Thyroid gland (tissue), 4 donors: ENCODE measurements at regions not wholly inside any gene's neighbourhood (a gene's known extent, or its start where the extent isn't known, plus 50 kb on each side); places are given as distances from the start of the nearest gene placed in this dataset.

Source experiments
- POLR2A ChIP-seq, 2 donors: fragments of 450-650 bp; IDR thresholded peaks; one replicate each; pipeline ENCODE4 v1.6.1; 2017; ENCODE audit warnings: antibody characterized with exemption in 2 of 2, mild to moderate bottlenecking in 2 of 2, moderate library complexity in 1 of 2
- TF ChIP-seq, protein P1 (sequence below), 6 experiments: fragments of 200-600 bp in 3 of 6; fragments of 450-650 bp in 3 of 6; sonication (generic) in 3 of 6; IDR thresholded peaks; one replicate each; pipeline ENCODE4 v1.5.1; 2016 to 2019; ENCODE audit warnings: antibody characterized with exemption in 6 of 6, mild to moderate bottlenecking in 2 of 6, inconsistent platforms in 1 of 6, moderate library complexity in 1 of 6

DNA sequence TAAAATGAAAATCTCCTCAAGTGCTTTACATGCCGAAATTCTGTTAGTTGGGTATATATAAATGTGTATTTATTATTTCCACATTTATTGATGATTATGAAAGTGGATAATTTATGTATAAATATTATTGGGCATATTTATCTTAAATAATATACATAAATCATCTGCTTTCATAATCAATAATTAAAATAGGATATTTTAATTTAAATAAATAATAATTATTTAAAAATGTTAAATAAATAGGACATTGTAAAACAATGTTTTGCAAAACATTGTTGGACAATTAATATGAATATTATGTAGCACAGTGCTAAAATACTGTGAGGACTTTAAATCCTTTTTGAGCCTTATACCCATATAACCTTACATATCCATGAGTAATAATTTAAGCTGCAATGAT, 786.5 kb upstream of the CITED2 start:
- TF ChIP-seq, protein P1, sequence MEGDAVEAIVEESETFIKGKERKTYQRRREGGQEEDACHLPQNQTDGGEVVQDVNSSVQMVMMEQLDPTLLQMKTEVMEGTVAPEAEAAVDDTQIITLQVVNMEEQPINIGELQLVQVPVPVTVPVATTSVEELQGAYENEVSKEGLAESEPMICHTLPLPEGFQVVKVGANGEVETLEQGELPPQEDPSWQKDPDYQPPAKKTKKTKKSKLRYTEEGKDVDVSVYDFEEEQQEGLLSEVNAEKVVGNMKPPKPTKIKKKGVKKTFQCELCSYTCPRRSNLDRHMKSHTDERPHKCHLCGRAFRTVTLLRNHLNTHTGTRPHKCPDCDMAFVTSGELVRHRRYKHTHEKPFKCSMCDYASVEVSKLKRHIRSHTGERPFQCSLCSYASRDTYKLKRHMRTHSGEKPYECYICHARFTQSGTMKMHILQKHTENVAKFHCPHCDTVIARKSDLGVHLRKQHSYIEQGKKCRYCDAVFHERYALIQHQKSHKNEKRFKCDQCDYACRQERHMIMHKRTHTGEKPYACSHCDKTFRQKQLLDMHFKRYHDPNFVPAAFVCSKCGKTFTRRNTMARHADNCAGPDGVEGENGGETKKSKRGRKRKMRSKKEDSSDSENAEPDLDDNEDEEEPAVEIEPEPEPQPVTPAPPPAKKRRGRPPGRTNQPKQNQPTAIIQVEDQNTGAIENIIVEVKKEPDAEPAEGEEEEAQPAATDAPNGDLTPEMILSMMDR (IDR thresholded peaks at IDR 0.05): no peak
- no peak for TF ChIP-seq POLR2A (IDR thresholded peaks at IDR 0.05)
